ENCODE measurements at regions not wholly inside any gene's neighbourhood (a gene's known extent, or its start where the extent isn't known, plus 50 kb on each side); places are given as distances from the start of the nearest gene placed in this dataset.

- Mint-ChIP-seq H3K27ac (no peak overlapping the region), H3K4me3 (no peak overlapping the region), H3K27me3 (ENCODE audit: insufficient read depth, low read depth) (peaks cover 24% of the 10 kb centered on the region), H3K9me3 (peaks cover 2% of the 10 kb centered on the region), H3K4me1 (peaks cover 24% of the 10 kb centered on the region), H3K36me3 (no peaks in the 10 kb centered on the region)
- no peak for DNase-seq (ENCODE audit: low spot score)
- H3K4me2 ChIP-seq, result no peak overlapping the region
- no peak overlapping the region for H3K9ac ChIP-seq
- H4K20me1 ChIP-seq (ENCODE audit: low read depth), result no peaks in the 10 kb centered on the region
- no peaks in the 10 kb centered on the region for H3K27me3 ChIP-seq
- no peak overlapping the region for H3K27ac ChIP-seq
- H3K4me1 ChIP-seq, result peaks cover 7% of the 10 kb centered on the region
- H3K4me3 ChIP-seq, result no peak overlapping the region
- no peaks in the 10 kb centered on the region for H3K9me3 ChIP-seq (ENCODE audit: low read depth)
- TF ChIP-seq CTCF (IDR thresholded peaks at IDR 0.05) (no peak), EZH2phosphoT487 (IDR thresholded peaks at IDR 0.05) (no peak), EZH2 (IDR thresholded peaks at IDR 0.05) (no peak)
- H3F3A ChIP-seq (ENCODE audit: low read depth), result no peaks in the 10 kb centered on the region
- no peaks in the 10 kb centered on the region for H3K79me2 ChIP-seq (ENCODE audit: low read depth)
- H2AFZ ChIP-seq (replicated peaks), result no peak overlapping the region
- H3K36me3 ChIP-seq, result no peaks in the 10 kb centered on the region
Measured at GRCh38 chr13:40376296-40376849, 290.1 kb downstream of the FOXO1 start.

- Histone ChIP-seq H3K4me2 (no peak overlapping the region), H3K27ac (no peak overlapping the region), H3K9me3 (ENCODE audit: low read depth) (no peaks in the 10 kb centered on the region), H3K9ac (no peak overlapping the region), H3K79me2 (ENCODE audit: low read depth) (no peaks in the 10 kb centered on the region), H4K20me1 (ENCODE audit: low read depth) (no peaks in the 10 kb centered on the region), H3K27me3 (no peaks in the 10 kb centered on the region), H2AFZ (replicated peaks) (no peak overlapping the region), H3F3A (ENCODE audit: low read depth) (no peaks in the 10 kb centered on the region), H3K36me3 (no peaks in the 10 kb centered on the region), H3K4me3 (no peak overlapping the region), H3K4me1 (peaks cover 7% of the 10 kb centered on the region)
- H3K4me3 Mint-ChIP-seq, result no peak overlapping the region
- peaks cover 24% of the 10 kb centered on the region for H3K27me3 Mint-ChIP-seq (ENCODE audit: insufficient read depth, low read depth)
- no peak for TF ChIP-seq CTCF (IDR thresholded peaks at IDR 0.05)
- TF ChIP-seq EZH2 (IDR thresholded peaks at IDR 0.05), result no peak
- TF ChIP-seq EZH2phosphoT487 (IDR thresholded peaks at IDR 0.05), result no peak
- H3K36me3 Mint-ChIP-seq, result no peaks in the 10 kb centered on the region
- DNase-seq (ENCODE audit: low spot score), result no peak
- no peak overlapping the region for H3K27ac Mint-ChIP-seq
- peaks cover 24% of the 10 kb centered on the region for H3K4me1 Mint-ChIP-seq
- peaks cover 5% of the 10 kb centered on the region for H3K9me3 Mint-ChIP-seq
Measured at GRCh38 chr13:40376867-40377535, 289.4 kb downstream of the FOXO1 start.

- Histone ChIP-seq H3K79me2 (ENCODE audit: low read depth) (no peaks in the 10 kb centered on the region), H3F3A (ENCODE audit: low read depth) (no peaks in the 10 kb centered on the region), H4K20me1 (ENCODE audit: low read depth) (no peaks in the 10 kb centered on the region), H3K27me3 (no peaks in the 10 kb centered on the region), H3K4me1 (peaks cover 7% of the 10 kb centered on the region), H2AFZ (replicated peaks) (no peak overlapping the region), H3K36me3 (no peaks in the 10 kb centered on the region), H3K9ac (no peak overlapping the region), H3K27ac (no peak overlapping the region), H3K4me3 (no peak overlapping the region), H3K9me3 (ENCODE audit: low read depth) (no peaks in the 10 kb centered on the region), H3K4me2 (no peak overlapping the region)
- no peak for DNase-seq (ENCODE audit: low spot score)
- H3K9me3 Mint-ChIP-seq, result peaks cover 5% of the 10 kb centered on the region
- no peaks in the 10 kb centered on the region for H3K36me3 Mint-ChIP-seq
- no peak for TF ChIP-seq EZH2 (IDR thresholded peaks at IDR 0.05)
- TF ChIP-seq EZH2phosphoT487 (IDR thresholded peaks at IDR 0.05), result no peak
- TF ChIP-seq CTCF (IDR thresholded peaks at IDR 0.05), result no peak
- no peak overlapping the region for H3K27ac Mint-ChIP-seq
- peaks cover 24% of the 10 kb centered on the region for H3K27me3 Mint-ChIP-seq (ENCODE audit: insufficient read depth, low read depth)
- H3K4me1 Mint-ChIP-seq, result peaks cover 26% of the 10 kb centered on the region
- H3K4me3 Mint-ChIP-seq, result no peak overlapping the region
Measured at GRCh38 chr13:40377783-40378182, 288.7 kb downstream of the FOXO1 start.
